NCI-H2081 (cell line): ENCODE measurements at regions not wholly inside any gene's neighbourhood (a gene's known extent, or its start where the extent isn't known, plus 50 kb on each side); places are given as distances from the start of the nearest gene placed in this dataset.
"Not testable (repeated sequence)": the region's sequence is repeated elsewhere in the genome, so short reads cannot be mapped to it uniquely, and the experiment has no call there.

Source experiments
- DNase-seq, 2 experiments: peaks; one replicate each; lab custom pipeline; 2025; lab: John Stamatoyannopoulos, UW

GRCh38 chr6:17182961-17183360 lies 81.1 kb downstream of the STMND1 start:
- no peak for DNase-seq

- no peak for DNase-seq
Measured at GRCh38 chr6:17186925-17187324, 85.1 kb downstream of the STMND1 start.

- DNase-seq, result no peak
Measured at GRCh38 chr6:17193106-17193775, 87.9 kb upstream of the RBM24 start.

DNA sequence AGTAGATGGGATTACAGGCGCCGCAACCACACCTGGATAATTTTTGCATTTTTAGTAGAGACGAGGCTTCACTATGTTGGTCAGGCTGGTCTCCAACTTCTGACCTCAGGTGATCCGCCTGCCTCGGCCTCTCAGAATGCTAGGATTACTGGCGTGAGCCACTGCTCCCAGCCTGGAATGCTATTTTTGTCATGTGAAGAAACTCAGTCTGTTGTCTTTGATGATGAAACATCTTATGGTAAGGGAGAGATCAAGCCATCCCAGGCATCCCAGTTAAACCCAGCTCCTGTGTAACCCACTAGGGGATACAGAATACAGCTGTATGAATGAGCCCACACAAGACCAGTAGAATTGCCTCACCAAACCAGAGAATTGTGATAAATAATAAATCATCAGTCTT lies 83.6 kb upstream of the RBM24 start:
- DNase-seq, result no peak

DNA sequence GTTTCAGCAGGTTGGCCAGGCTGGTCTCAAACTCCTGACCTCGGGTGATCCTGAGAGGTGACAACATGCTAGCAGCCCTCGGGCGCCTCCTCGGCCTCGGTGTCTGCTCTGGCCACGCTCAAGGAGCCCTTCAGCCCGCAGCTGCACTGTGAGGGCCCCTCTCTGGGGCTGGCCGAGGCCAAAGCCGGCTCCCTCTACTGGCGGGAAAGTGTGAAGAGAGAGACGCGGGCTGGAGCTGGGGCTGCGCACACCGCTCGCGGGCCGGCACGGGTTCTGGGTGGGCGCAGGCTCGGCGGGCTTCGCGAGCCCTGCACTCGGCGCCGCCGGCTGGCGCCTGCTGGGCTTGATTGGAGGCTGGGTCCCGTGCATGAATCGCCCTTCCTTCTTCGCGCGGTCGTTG lies 80.8 kb upstream of the RBM24 start:
- DNase-seq, result no peak

- no peak for DNase-seq
Measured at GRCh38 chr6:17202526-17202925, 78.6 kb upstream of the RBM24 start.

- DNase-seq, result no peak
Measured at GRCh38 chr6:17204533-17204932, 76.6 kb upstream of the RBM24 start.

GRCh38 chr6:17206566-17207072 lies 74.5 kb upstream of the RBM24 start:
- DNase-seq, result no peak

GRCh38 chr6:17207281-17207680 lies 73.9 kb upstream of the RBM24 start:
- DNase-seq, result no peak

- no peak for DNase-seq
Measured at GRCh38 chr6:17210683-17211082, 70.5 kb upstream of the RBM24 start.

DNA sequence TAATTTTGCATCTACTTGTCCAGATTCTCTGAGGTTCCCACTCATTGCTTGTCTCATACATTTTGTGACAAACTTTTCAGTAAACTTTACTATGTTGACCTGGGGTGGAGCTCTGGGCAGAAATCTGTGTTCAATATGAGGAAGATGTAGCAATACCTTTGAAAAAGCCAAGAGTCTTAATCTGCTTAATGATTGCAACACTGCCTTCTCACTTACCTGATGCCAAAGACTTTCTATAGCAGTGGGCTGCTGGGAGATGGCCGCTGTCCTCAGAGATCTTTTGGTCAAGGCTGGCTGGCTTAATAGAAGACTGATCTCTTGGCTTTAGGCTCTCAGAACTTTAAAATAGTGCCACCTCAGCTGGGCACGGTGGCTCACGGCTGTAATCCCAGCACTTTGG lies 70.1 kb upstream of the RBM24 start:
- no peak for DNase-seq

- DNase-seq, result peak; percentile 43 to 67
Measured at GRCh38 chr6:17212546-17213371, 68.4 kb upstream of the RBM24 start.

- no peak for DNase-seq
Measured at GRCh38 chr6:17214106-17214505, 67.1 kb upstream of the RBM24 start.

DNA sequence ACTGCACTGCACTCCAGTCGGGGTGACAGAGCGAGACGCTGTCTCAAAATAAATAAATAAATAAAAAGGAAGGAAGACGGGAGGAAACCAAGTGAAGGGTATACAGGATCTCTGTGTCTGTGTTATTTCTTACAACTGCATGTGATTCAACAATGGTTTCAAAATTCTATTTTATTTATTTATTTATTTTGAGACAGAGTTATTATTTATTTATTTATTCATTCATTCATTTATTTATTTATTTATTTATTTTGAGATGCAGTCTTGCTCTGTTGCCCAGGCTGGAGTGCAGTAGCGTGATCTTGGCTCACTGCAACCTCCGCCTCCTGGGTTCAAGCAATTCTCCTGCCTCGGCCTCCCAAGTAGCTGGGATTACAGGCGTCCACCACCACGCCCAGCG lies 64.2 kb upstream of the RBM24 start:
- not testable (repeated sequence) for DNase-seq

GRCh38 chr6:17218023-17218748 lies 63.0 kb upstream of the RBM24 start:
- DNase-seq, result no peak

GRCh38 chr6:17218749-17219093 lies 62.4 kb upstream of the RBM24 start:
- DNase-seq, result no peak

- DNase-seq, result no peak
Measured at GRCh38 chr6:17219098-17219497, 62.1 kb upstream of the RBM24 start.

DNA sequence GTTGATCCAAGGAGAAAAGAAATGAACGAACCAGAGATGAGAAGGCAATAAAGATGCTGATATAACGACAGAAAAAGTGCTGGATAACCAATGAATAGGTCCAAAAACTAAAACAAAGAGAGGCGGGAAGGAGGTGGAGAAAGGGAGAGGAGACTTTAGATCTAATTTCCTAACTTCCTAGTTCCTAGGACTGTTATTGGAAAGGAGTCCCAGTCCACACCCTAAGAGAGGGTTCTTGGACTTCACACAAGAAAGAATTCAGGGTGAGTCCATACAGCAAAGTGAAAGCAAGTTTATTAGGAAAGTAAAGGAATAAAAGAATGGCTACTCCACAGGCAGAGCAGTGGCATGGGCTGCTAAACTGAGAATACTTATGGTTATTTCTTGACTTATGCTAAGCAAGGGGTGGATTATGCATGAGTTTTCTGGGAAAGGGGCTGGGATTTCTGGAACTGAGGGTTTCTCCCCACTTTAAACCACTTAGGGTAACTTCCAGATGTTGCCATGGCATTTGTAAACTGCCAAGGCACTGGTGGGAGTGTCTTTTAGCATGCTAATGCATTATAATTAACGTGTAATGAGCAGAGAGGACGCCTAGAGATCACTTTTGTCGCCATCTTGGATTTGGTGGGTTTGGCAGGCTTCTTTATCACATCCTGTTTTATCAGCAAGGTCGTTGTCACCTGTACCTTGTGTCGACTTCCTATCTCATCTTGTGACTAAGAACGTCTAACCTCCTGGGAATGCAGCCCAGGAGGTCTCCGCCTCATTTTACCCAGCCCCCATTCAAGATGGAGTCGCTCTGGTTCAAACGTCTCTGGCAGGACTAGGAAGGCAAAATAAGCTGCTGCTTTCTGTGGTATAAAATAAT lies 60.9 kb upstream of the RBM24 start:
- DNase-seq, result no peak

DNA sequence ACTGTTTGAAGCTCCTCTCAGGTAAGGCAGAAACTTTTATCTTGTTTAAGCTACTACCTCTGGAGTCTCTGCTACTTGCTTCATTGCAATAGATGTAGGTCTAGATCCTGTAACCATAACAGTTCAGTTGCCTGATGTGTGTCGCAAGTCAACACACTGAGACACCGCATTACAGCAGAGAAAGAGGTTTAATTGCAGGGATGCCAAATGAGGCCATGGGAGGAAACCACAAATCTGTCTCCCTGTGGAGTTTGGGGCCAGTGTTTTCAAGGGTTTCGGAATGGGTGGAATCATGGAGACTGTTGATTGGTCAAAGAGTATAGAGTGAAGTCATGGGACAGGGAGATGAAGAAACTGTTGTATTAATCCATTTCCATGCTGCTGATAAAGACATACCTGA lies 57.1 kb upstream of the RBM24 start:
- DNase-seq, result no peak

DNA sequence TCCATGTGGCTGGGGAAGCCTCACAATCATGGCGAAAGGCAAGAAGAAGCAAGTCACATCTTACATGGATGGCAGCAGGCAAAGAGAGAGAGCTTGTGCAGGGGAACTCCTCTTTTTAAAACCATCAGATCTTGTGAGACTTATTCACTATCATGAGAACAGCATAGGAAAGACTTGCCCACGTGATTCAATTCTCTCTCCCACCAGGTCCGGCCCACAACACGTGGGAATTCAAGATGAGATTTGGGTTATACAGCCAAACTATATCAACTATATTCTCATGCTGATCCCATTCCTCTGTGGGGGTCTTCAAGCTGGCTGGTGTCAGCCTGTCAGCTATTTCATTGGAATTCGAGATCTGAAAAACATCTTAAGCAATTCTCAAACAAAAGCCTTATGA lies 56.7 kb upstream of the RBM24 start:
- not testable (repeated sequence) for DNase-seq

GRCh38 chr6:17225767-17226630 lies 55.2 kb upstream of the RBM24 start:
- no peak for DNase-seq
